GM19328 (cell line): ENCODE measurements at regions not wholly inside any gene's neighbourhood (a gene's known extent, or its start where the extent isn't known, plus 50 kb on each side); places are given as distances from the start of the nearest gene placed in this dataset.
"Not testable (repeated sequence)": the region's sequence is repeated elsewhere in the genome, so short reads cannot be mapped to it uniquely, and the experiment has no call there.

Experiments used
- ATAC-seq: cut with Tn5 transposase; IDR thresholded peaks from one replicate; pipeline ENCODE4 v1.9.1; 2021; ENCODE audit warnings: mild to moderate bottlenecking, moderate library complexity; ENCODE audit not compliant: unreplicated experiment

GRCh38 chr13:65623148-65623547 lies 1607.0 kb downstream of the PCDH9 start:
- no peak for ATAC-seq

- ATAC-seq, result no peak
Measured at GRCh38 chr13:65615506-65615905, 1614.6 kb downstream of the PCDH9 start.

- no peak for ATAC-seq
Measured at GRCh38 chr13:65613004-65613403, 1617.1 kb downstream of the PCDH9 start.

- ATAC-seq, result no peak
Measured at GRCh38 chr13:65609350-65609749, 1620.8 kb downstream of the PCDH9 start.

- no peak for ATAC-seq
Measured at GRCh38 chr13:65606622-65607021, 1623.5 kb downstream of the PCDH9 start.

GRCh38 chr13:65605396-65605795 lies 1624.7 kb downstream of the PCDH9 start:
- ATAC-seq, result no peak

GRCh38 chr13:65603160-65603559 lies 1627.0 kb downstream of the PCDH9 start:
- ATAC-seq, result no peak

GRCh38 chr13:65601855-65602254 lies 1628.3 kb downstream of the PCDH9 start:
- no peak for ATAC-seq

- no peak for ATAC-seq
Measured at GRCh38 chr13:65600702-65601101, 1629.4 kb downstream of the PCDH9 start.

- ATAC-seq, result no peak
Measured at GRCh38 chr13:65597839-65598818, 1632.0 kb downstream of the PCDH9 start.

GRCh38 chr13:65595916-65596315 lies 1634.2 kb downstream of the PCDH9 start:
- ATAC-seq, result no peak

GRCh38 chr13:65594298-65594781 lies 1635.8 kb downstream of the PCDH9 start:
- ATAC-seq, result no peak

GRCh38 chr13:65593298-65593874 lies 1636.8 kb downstream of the PCDH9 start:
- ATAC-seq, result no peak

- no peak for ATAC-seq
Measured at GRCh38 chr13:65592731-65593130, 1637.4 kb downstream of the PCDH9 start.

- ATAC-seq, result no peak
Measured at GRCh38 chr13:65585346-65585745, 1644.8 kb downstream of the PCDH9 start.

- no peak for ATAC-seq
Measured at GRCh38 chr13:65584126-65584525, 1646.0 kb downstream of the PCDH9 start.

GRCh38 chr13:65582160-65582559 lies 1648.0 kb downstream of the PCDH9 start:
- no peak for ATAC-seq

- ATAC-seq, result not testable (repeated sequence)
Measured at GRCh38 chr13:65564561-65564960, 1665.6 kb downstream of the PCDH9 start.

GRCh38 chr13:65562305-65562704 lies 1667.8 kb downstream of the PCDH9 start:
- ATAC-seq, result no peak

GRCh38 chr13:65560936-65561335 lies 1669.2 kb downstream of the PCDH9 start:
- no peak for ATAC-seq

GRCh38 chr13:65555962-65556361 lies 1674.2 kb downstream of the PCDH9 start:
- ATAC-seq, result no peak

GRCh38 chr13:65553096-65553727 lies 1676.9 kb downstream of the PCDH9 start:
- no peak for ATAC-seq
